HepG2 (cell line): ENCODE measurements at regions not wholly inside any gene's neighbourhood (a gene's known extent, or its start where the extent isn't known, plus 50 kb on each side); places are given as distances from the start of the nearest gene placed in this dataset.

Source experiments
- FOXA3 ChIP-seq: IDR thresholded peaks from 2 replicates; pipeline ENCODE4 v1.6.1; 2016; ENCODE audit warnings: missing genetic modification reagents, missing compliant biosample characterization
- MXI1 ChIP-seq: IDR thresholded peaks from 3 replicates; pipeline ENCODE4 v1.6.1; 2012; ENCODE audit warnings: low read depth, low read length, inconsistent platforms, borderline replicate concordance
- NFRKB ChIP-seq: fragments of 450-650 bp; IDR thresholded peaks from 2 replicates; pipeline ENCODE4 v1.6.1; 2017
- NPAS2 ChIP-seq: sonication (generic); formaldehyde crosslinking; IDR thresholded peaks from 2 replicates; pipeline ENCODE4 v1.8.0; 2022; ENCODE audit warnings: mild to moderate bottlenecking, missing genetic modification reagents, borderline replicate concordance
- ZNF543 ChIP-seq: sonication (generic); formaldehyde crosslinking; IDR thresholded peaks from 2 replicates; pipeline ENCODE4 v1.4.0; 2020; ENCODE audit warnings: mild to moderate bottlenecking, missing genetic modification reagents
- TF ChIP-seq, protein P1 (sequence below): IDR thresholded peaks from 2 replicates; pipeline ENCODE4 v1.6.1; 2012; ENCODE audit warnings: low read depth, low read length, improper control_type of control experiment
- TF ChIP-seq, protein P2 (sequence below): sonication (generic); formaldehyde crosslinking; IDR thresholded peaks from 2 replicates; pipeline ENCODE4 v1.8.1; 2023; ENCODE audit warnings: mild to moderate bottlenecking, moderate library complexity, missing genetic modification reagents

DNA sequence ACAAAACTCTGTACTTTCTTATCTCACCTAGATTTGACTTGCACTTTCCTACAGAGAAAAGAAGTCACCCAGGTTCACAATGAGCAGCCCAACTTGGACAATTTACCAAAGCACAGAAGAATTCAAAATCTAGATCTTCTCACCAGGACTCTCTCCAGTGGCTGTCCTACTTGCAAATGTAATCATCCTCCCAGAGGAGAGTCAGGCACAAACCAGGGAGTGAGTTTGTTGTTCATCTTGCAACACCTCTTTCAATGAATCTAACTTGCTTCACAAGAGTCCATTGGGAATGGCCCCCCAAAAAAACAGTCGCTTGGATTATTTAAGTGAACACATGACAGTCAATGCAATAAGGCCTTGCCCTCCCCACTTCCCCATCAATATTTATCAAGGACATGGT is 144.6 kb downstream of the ATL2 start:
- TF ChIP-seq NPAS2 (CRISPR knock-in tag) (no peak), NFRKB (no peak), MXI1 (no peak), ZNF543 (no peak), FOXA3 (CRISPR knock-in tag) (no peak)
- TF ChIP-seq, protein P1, sequence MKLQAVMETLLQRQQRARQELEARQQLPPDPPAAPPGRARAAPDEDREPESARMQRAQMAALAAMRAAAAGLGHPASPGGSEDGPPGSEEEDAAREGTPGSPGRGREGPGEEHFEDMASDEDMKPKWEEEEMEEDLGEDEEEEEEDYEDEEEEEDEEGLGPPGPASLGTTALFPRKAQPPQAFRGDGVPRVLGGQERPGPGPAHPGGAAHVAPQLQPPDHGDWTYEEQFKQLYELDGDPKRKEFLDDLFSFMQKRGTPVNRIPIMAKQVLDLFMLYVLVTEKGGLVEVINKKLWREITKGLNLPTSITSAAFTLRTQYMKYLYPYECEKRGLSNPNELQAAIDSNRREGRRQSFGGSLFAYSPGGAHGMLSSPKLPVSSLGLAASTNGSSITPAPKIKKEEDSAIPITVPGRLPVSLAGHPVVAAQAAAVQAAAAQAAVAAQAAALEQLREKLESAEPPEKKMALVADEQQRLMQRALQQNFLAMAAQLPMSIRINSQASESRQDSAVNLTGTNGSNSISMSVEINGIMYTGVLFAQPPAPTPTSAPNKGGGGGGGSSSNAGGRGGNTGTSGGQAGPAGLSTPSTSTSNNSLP = no peak
- TF ChIP-seq, protein P2, sequence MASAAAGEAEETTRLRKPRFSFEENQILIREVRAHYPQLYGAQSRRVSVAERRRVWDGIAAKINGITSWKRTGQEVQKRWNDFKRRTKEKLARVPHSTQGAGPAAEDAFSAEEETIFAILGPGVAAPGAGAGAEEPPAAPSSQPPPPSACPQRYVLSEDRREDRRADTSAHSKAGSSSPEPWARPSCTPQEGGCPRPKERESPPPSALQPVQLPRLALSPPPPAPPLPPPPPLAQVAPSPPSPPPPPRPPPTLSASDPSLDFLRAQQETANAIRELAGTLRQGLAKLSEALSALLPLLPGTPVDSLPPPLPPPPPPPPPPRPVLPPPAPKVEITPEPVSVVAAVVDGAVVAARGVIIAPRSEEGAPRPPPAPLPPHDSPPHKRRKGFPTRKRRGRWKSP = no peak
